GM21390 (cell line): ENCODE measurements at regions not wholly inside any gene's neighbourhood (a gene's known extent, or its start where the extent isn't known, plus 50 kb on each side); places are given as distances from the start of the nearest gene placed in this dataset.

Experiments used
- ATAC-seq: cut with Tn5 transposase; IDR thresholded peaks from one replicate; pipeline ENCODE4 v1.9.1; 2021; ENCODE audit not compliant: unreplicated experiment

GRCh38 chr4:53818104-53818503 is 226.8 kb upstream of the LNX1 start:
- ATAC-seq: no peak

GRCh38 chr4:53816561-53816960 is 225.3 kb upstream of the LNX1 start:
- no peak for ATAC-seq

- ATAC-seq: no peak
Measured at GRCh38 chr4:53815281-53815680, 224.0 kb upstream of the LNX1 start.

- no peak for ATAC-seq
Measured at GRCh38 chr4:53813998-53814397, 222.7 kb upstream of the LNX1 start.

- ATAC-seq: no peak
Measured at GRCh38 chr4:53810643-53811042, 219.4 kb upstream of the LNX1 start.

GRCh38 chr4:53809816-53810215 is 218.5 kb upstream of the LNX1 start:
- ATAC-seq: no peak

- no peak for ATAC-seq
Measured at GRCh38 chr4:53805291-53805690, 214.0 kb upstream of the LNX1 start.

GRCh38 chr4:53804719-53805118 is 213.4 kb upstream of the LNX1 start:
- no peak for ATAC-seq

- no peak for ATAC-seq
Measured at GRCh38 chr4:53802500-53802899, 211.2 kb upstream of the LNX1 start.

- no peak for ATAC-seq
Measured at GRCh38 chr4:53801373-53801772, 210.1 kb upstream of the LNX1 start.

GRCh38 chr4:53800741-53801140 is 209.5 kb upstream of the LNX1 start:
- ATAC-seq: no peak

GRCh38 chr4:53793096-53793495 is 201.8 kb upstream of the LNX1 start:
- ATAC-seq: no peak

- ATAC-seq: no peak
Measured at GRCh38 chr4:53790286-53790685, 199.0 kb upstream of the LNX1 start.

- ATAC-seq: no peak
Measured at GRCh38 chr4:53788621-53789020, 197.3 kb upstream of the LNX1 start.

GRCh38 chr4:53788011-53788410 is 196.7 kb upstream of the LNX1 start:
- ATAC-seq: no peak

- ATAC-seq: no peak
Measured at GRCh38 chr4:53786632-53787031, 195.3 kb upstream of the LNX1 start.

- no peak for ATAC-seq
Measured at GRCh38 chr4:53785996-53786395, 194.7 kb upstream of the LNX1 start.

GRCh38 chr4:53784112-53784511 is 192.8 kb upstream of the LNX1 start:
- no peak for ATAC-seq

GRCh38 chr4:53783208-53783859 is 192.0 kb upstream of the LNX1 start:
- ATAC-seq: no peak

- no peak for ATAC-seq
Measured at GRCh38 chr4:53782458-53782845, 191.2 kb upstream of the LNX1 start.

GRCh38 chr4:53781629-53782457 is 190.6 kb upstream of the LNX1 start:
- no peak for ATAC-seq

GRCh38 chr4:53780736-53781400 is 189.6 kb upstream of the LNX1 start:
- no peak for ATAC-seq
